Stimulated activated memory B cell treated with anti-CD40 and anti-IgM and Interleukin-4, amounts not matched to agents 10 μg/mL and 1 μg/mL and 100 μg/mL, for 72 hours (primary cell): ENCODE measurements at regions not wholly inside any gene's neighbourhood (a gene's known extent, or its start where the extent isn't known, plus 50 kb on each side); places are given as distances from the start of the nearest gene placed in this dataset.
"Not testable (repeated sequence)": the region's sequence is repeated elsewhere in the genome, so short reads cannot be mapped to it uniquely, and the experiment has no call there.

Experiments
- ATAC-seq: fragments of 150-1000 bp; cut with Tn5 transposase; 2 replicates; pipeline ENCODE4 v1.10.0; 2021
- H3K27ac Mint-ChIP-seq: one replicate; pipeline ENCODE4 v1.8.0; 2022; ENCODE audit warnings: mild to moderate bottlenecking, mixed read lengths
- H3K27me3 Mint-ChIP-seq: one replicate; pipeline ENCODE4 v1.8.0; 2022; ENCODE audit warnings: mixed read lengths
- H3K36me3 Mint-ChIP-seq: one replicate; pipeline ENCODE4 v1.8.0; 2022; ENCODE audit warnings: mixed read lengths
- H3K4me1 Mint-ChIP-seq: one replicate; pipeline ENCODE4 v1.8.0; 2022; ENCODE audit warnings: mixed read lengths
- H3K4me3 Mint-ChIP-seq: one replicate; pipeline ENCODE4 v1.8.0; 2022; ENCODE audit warnings: mild to moderate bottlenecking, moderate library complexity, mixed read lengths
- H3K9me3 Mint-ChIP-seq: one replicate; pipeline ENCODE4 v1.8.0; 2022; ENCODE audit warnings: mixed read lengths

- no peak overlapping the region for H3K27ac Mint-ChIP-seq
- no peaks in the 10 kb centered on the region for H3K36me3 Mint-ChIP-seq
- no peaks in the 10 kb centered on the region for H3K27me3 Mint-ChIP-seq
- H3K4me1 Mint-ChIP-seq, result no peaks in the 10 kb centered on the region
- H3K4me3 Mint-ChIP-seq, result no peak overlapping the region
- no peak for ATAC-seq
- no peaks in the 10 kb centered on the region for H3K9me3 Mint-ChIP-seq
Observed at GRCh38 chr7:125971656-125972055, 1042.0 kb upstream of the POT1 start.

DNA sequence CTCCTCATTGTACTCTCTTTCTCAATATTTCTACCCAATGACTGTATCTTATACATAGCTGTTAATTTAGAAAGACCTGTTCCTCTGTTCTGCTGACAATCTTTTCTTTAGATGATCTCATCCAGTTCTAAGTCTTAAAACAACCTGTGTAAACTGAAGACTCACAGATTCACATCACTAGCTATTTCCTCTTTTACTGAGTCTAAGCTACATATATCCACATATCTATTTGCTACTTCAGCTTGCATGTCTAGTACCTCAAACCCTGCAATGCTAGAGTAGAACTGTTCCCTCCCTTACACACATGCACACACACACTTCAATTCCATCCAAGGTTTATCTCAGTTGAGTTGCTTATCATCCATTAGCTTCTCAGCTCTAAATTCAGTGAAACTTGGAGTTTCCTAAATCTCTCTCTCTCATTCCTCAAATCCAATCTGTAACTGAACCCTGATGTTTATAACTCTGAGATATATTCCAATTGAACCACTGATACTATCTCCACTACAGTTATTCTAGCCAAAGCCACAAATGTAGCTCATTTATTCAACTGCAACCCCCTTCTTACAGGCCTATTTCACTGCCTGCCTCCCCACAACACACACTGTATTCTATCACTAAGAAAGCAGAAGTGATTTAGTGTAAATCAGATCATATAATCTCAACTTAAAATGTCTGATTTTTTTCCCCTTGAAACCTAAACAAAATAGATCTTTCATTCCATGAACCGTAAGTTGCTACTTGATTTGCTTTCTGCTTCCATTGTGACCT lies 1036.8 kb upstream of the POT1 start:
- Mint-ChIP-seq H3K36me3 (no peaks in the 10 kb centered on the region), H3K4me1 (no peaks in the 10 kb centered on the region), H3K4me3 (no peak overlapping the region), H3K27me3 (no peaks in the 10 kb centered on the region), H3K27ac (no peak overlapping the region), H3K9me3 (no peaks in the 10 kb centered on the region)
- ATAC-seq, result no peak

DNA sequence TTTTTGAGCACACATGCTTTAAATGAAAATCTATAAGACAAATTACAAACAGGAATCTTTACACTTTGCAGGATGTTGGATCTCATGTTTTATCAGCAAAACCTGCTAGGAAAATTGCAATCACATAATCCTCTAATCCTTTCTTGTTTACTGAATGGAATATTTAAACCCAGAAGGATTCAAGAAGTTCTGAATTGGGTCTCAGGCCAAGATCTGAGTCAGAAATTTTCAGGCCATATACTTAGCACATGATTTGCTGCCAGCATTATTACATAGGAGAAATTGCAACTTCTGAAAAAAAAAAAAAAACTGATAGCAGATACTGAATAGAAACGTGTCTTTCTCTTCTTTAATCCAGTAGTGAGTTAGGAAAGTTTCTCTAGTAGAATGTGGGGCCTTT lies 1005.3 kb upstream of the POT1 start:
- Mint-ChIP-seq H3K9me3 (no peaks in the 10 kb centered on the region), H3K27ac (no peak overlapping the region), H3K27me3 (no peaks in the 10 kb centered on the region), H3K4me1 (no peaks in the 10 kb centered on the region), H3K4me3 (no peak overlapping the region), H3K36me3 (no peaks in the 10 kb centered on the region)
- no peak for ATAC-seq

DNA sequence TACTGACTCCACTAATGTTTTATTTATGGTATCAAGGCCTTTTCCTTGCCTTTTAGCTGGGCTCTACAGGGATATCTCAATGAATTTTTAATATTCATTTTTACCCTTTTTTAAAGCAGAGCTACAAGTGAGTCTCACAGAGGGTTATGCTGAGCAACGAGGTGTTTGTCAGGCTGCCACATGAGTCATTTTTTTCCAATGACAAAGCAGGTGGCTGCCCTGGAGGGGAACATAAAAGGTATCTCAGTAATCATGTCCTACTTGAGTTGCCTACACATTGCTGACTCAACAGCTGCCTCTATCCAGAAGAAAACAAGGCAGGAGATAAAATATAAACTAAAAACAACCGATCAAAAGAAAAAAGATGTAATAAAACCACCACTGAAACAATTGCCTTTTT lies 1004.9 kb upstream of the POT1 start:
- no peaks in the 10 kb centered on the region for H3K36me3 Mint-ChIP-seq

DNA sequence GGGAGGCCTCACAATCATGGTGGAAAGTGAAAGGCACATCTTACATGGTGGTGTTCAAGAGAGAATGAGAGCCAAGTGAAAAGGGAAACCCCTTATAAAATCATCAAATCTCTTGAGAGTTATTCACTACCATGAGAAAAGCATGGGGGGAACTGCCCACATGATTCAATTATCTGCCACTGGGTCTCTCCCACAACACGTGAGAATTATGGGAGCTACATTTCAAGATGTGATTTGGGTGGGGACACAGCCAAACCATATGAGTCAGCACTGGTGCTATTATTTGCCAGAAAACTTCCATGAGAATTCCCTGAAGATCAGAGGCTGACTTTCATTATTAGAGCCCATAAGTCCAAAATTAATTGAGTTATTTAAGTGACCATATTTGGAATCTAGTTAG lies 1001.2 kb upstream of the POT1 start:
- Mint-ChIP-seq H3K4me1 (no peaks in the 10 kb centered on the region), H3K4me3 (no peak overlapping the region), H3K9me3 (no peaks in the 10 kb centered on the region), H3K27me3 (no peaks in the 10 kb centered on the region), H3K36me3 (no peaks in the 10 kb centered on the region), H3K27ac (no peak overlapping the region)
- ATAC-seq, result no peak

More for the DNA sequence above, 1004.9 kb upstream of the POT1 start:
- H3K9me3 Mint-ChIP-seq, result no peaks in the 10 kb centered on the region
- no peak overlapping the region for H3K27ac Mint-ChIP-seq
- no peaks in the 10 kb centered on the region for H3K27me3 Mint-ChIP-seq
- H3K4me1 Mint-ChIP-seq, result no peaks in the 10 kb centered on the region
- no peak overlapping the region for H3K4me3 Mint-ChIP-seq
- no peak for ATAC-seq

DNA sequence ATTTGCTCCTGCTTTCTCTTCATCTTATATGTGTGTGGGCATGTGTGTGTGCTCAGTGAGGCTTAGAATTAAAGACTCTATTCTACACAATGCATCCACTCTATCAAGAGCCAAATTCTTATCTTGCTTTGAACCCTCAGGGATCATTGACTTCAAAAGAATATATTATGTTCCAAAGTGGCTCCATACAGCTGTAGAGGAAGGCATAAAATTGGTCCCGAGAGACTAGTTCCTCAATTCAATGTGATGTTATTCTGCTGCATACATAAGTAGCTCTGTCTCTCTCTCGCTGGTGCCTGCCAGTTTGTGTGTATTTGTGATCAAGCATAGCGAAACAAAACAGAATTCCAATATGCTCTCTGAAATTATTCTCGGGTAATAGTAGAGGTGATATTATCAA lies 997.9 kb upstream of the POT1 start:
- Mint-ChIP-seq H3K4me3 (no peak overlapping the region), H3K27me3 (no peaks in the 10 kb centered on the region), H3K4me1 (no peaks in the 10 kb centered on the region), H3K36me3 (no peaks in the 10 kb centered on the region), H3K9me3 (no peaks in the 10 kb centered on the region), H3K27ac (no peak overlapping the region)
- no peak for ATAC-seq

- H3K9me3 Mint-ChIP-seq, result no peaks in the 10 kb centered on the region
- no peak for ATAC-seq
- H3K36me3 Mint-ChIP-seq, result no peaks in the 10 kb centered on the region
- no peaks in the 10 kb centered on the region for H3K27me3 Mint-ChIP-seq
- H3K4me1 Mint-ChIP-seq, result no peaks in the 10 kb centered on the region
- H3K4me3 Mint-ChIP-seq, result no peak overlapping the region
- no peak overlapping the region for H3K27ac Mint-ChIP-seq
Observed at GRCh38 chr7:125926621-125927020, 997.0 kb upstream of the POT1 start.

GRCh38 chr7:125924037-125924436 lies 994.4 kb upstream of the POT1 start:
- no peaks in the 10 kb centered on the region for H3K9me3 Mint-ChIP-seq
- no peak for ATAC-seq
- H3K4me3 Mint-ChIP-seq, result no peak overlapping the region
- no peaks in the 10 kb centered on the region for H3K27me3 Mint-ChIP-seq
- H3K4me1 Mint-ChIP-seq, result no peaks in the 10 kb centered on the region
- H3K27ac Mint-ChIP-seq, result no peak overlapping the region
- H3K36me3 Mint-ChIP-seq, result no peaks in the 10 kb centered on the region

GRCh38 chr7:125915381-125915948 lies 985.8 kb upstream of the POT1 start:
- H3K9me3 Mint-ChIP-seq, H3K27me3 Mint-ChIP-seq, H3K4me3 Mint-ChIP-seq, H3K36me3 Mint-ChIP-seq, H3K4me1 Mint-ChIP-seq, H3K27ac Mint-ChIP-seq, ATAC-seq: not testable (repeated sequence)

DNA sequence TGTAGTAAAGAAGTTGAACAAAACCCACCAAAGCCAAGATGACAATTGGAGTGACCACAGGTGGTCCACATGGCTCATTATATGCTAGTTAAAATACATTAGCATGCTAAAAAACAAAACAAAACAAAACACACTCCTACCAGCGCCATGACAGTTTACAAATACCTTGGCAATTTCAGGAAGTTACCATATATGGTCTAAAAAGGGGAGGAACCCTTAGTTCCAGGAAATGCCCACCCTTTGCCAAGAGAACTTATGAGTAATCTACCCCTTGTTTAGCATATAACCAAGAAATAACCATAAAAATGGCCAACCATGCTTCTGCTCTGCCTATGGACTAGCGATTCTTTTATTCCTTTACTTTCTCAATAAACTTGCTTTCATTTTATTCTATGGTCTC lies 979.1 kb upstream of the POT1 start:
- H3K4me3 Mint-ChIP-seq, result no peak overlapping the region
- ATAC-seq, result no peak
- no peaks in the 10 kb centered on the region for H3K36me3 Mint-ChIP-seq
- H3K27me3 Mint-ChIP-seq, result no peaks in the 10 kb centered on the region
- peaks cover 10% of the 10 kb centered on the region for H3K9me3 Mint-ChIP-seq
- no peaks in the 10 kb centered on the region for H3K4me1 Mint-ChIP-seq
- H3K27ac Mint-ChIP-seq, result no peak overlapping the region

- no peaks in the 10 kb centered on the region for H3K36me3 Mint-ChIP-seq
- peaks cover 7% of the 10 kb centered on the region for H3K9me3 Mint-ChIP-seq
- no peaks in the 10 kb centered on the region for H3K27me3 Mint-ChIP-seq
- no peak overlapping the region for H3K4me3 Mint-ChIP-seq
- ATAC-seq, result no peak
- H3K27ac Mint-ChIP-seq, result no peak overlapping the region
- H3K4me1 Mint-ChIP-seq, result no peaks in the 10 kb centered on the region
Observed at GRCh38 chr7:125899577-125899976, 970.0 kb upstream of the POT1 start.

GRCh38 chr7:125892434-125892833 lies 962.8 kb upstream of the POT1 start:
- H3K27me3 Mint-ChIP-seq, result no peaks in the 10 kb centered on the region
- no peaks in the 10 kb centered on the region for H3K4me1 Mint-ChIP-seq
- no peak overlapping the region for H3K27ac Mint-ChIP-seq
- no peak overlapping the region for H3K4me3 Mint-ChIP-seq
- H3K9me3 Mint-ChIP-seq, result peaks cover 4% of the 10 kb centered on the region
- H3K36me3 Mint-ChIP-seq, result no peaks in the 10 kb centered on the region
- no peak for ATAC-seq

DNA sequence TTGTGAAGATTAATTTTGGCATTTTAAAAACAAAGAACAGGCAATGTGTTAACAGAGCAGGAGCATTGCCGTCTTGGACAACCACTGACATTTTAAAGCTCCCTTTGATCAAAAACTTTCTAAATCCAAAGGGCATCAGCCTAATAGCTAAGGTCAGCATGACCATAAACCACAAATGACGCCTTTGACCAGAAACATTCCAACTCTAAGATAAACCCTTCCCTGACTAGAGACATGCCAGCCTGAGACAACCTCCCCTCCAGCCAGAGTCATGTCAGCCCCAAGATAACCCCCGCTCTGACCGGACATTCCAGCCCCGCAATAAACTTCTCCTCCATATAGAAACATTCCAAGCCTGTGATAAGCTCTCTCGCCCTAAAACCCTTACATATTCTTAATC lies 949.4 kb upstream of the POT1 start:
- ATAC-seq, result no peak
- H3K27ac Mint-ChIP-seq, result no peak overlapping the region
- no peaks in the 10 kb centered on the region for H3K9me3 Mint-ChIP-seq
- no peaks in the 10 kb centered on the region for H3K4me1 Mint-ChIP-seq
- no peak overlapping the region for H3K4me3 Mint-ChIP-seq
- no peaks in the 10 kb centered on the region for H3K27me3 Mint-ChIP-seq
- H3K36me3 Mint-ChIP-seq, result no peaks in the 10 kb centered on the region

DNA sequence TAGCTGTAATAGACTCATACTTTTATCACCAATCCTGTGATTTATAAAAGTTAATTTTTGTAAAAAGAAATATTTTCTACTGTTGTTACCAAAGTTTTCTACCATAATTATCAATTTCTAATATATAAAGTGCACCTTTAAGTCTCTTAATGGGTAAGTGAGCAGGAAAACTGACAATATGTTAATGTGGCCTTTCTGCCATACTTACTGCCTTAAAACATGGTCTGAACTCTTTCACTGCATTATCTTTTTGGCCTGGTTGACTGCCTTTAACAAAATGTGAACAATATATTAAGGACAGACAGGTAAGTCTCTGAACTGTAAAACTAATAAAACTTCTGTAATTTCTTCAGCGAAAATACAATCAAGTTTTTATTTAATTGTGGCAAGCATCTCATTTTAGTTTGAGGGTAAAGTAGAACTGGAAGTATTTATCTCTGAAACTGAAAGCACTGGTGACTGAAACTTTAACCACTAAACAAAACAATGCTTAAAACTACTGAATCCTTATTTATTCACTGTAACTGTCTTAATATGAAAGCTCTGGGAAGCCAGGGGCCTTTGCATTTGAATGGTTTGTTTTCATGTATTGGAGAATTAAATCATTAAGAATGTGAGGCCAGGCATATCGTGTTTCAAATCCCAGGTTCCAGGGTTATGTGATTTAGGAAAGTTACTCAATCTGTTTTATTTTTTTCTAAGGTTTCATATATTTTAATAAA lies 948.8 kb upstream of the POT1 start:
- Mint-ChIP-seq H3K36me3 (no peaks in the 10 kb centered on the region), H3K27me3 (no peaks in the 10 kb centered on the region), H3K27ac (no peak overlapping the region), H3K4me3 (no peak overlapping the region), H3K4me1 (no peaks in the 10 kb centered on the region), H3K9me3 (no peaks in the 10 kb centered on the region)
- no peak for ATAC-seq

DNA sequence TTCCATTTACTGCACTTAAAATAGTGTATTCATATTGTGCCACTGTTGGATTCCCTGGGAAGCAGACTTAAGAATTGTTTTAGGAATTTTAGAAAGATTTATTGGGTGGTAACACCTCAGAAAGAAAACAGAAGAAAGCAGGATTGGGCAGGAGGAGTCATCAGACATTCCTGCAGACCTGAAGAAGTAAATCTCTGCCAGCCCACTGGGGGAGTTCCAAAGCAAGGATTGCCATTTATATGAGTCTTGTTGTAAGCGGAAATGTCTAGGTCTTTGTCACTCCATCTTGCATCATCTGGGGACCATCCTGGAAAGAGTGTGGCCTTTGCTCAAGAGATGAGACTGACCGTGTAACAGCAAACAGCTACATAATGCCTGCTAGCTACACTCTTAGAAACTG lies 947.6 kb upstream of the POT1 start:
- H3K4me1 Mint-ChIP-seq, result no peaks in the 10 kb centered on the region
- no peak overlapping the region for H3K4me3 Mint-ChIP-seq
- H3K27ac Mint-ChIP-seq, result no peak overlapping the region
- no peaks in the 10 kb centered on the region for H3K36me3 Mint-ChIP-seq
- H3K9me3 Mint-ChIP-seq, result peaks cover 3% of the 10 kb centered on the region
- ATAC-seq, result no peak
- H3K27me3 Mint-ChIP-seq, result no peaks in the 10 kb centered on the region

DNA sequence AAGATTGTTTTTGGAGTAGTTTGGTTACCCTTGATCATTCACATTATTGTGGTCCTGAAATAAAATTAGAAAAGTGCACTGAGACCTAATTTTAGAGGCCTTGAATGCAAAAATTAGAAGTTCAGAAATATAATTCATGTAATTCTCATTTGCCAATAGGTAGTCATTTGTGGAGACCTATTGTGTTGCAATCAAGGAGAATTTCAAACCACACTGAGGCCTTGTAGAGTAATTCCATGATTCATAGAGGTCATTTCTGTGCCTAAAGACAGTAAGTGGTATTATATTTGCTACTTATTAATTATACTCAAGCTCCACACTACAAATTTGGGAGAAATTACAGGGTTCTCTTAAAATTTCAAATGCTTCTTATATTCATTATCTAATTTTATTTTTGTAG lies 946.8 kb upstream of the POT1 start:
- Mint-ChIP-seq H3K36me3 (no peaks in the 10 kb centered on the region), H3K27me3 (no peaks in the 10 kb centered on the region), H3K27ac (no peak overlapping the region), H3K4me3 (no peak overlapping the region), H3K9me3 (peaks cover 3% of the 10 kb centered on the region), H3K4me1 (no peaks in the 10 kb centered on the region)
- no peak for ATAC-seq
